ENCODE measurements at regions not wholly inside any gene's neighbourhood (a gene's known extent, or its start where the extent isn't known, plus 50 kb on each side); places are given as distances from the start of the nearest gene placed in this dataset.
A peak's percentile ranks its signal among the peaks of the same experiment; 100 is the strongest.

- CTCF ChIA-PET (ENCODE audit: low intra/inter-chr PET ratio, low total read pairs), result no interaction called here
- Histone ChIP-seq H2AFZ (ENCODE audit: low read length) (no peak overlapping the region), H3K4me3 (replicated peaks in 1 of 3; ENCODE audit: insufficient read depth in 1 of 3, low read depth in 2 of 3, low read length in 3 of 3) (no peak overlapping the region), H4K20me1 (ENCODE audit: insufficient read depth, low read length) (no peaks in the 10 kb centered on the region), H3K27me3 (ENCODE audit: control insufficient read depth in 1 of 2, insufficient read depth in 2 of 2, low read length in 2 of 2) (no peaks in the 10 kb centered on the region), H3K4me2 (ENCODE audit: low read depth, low read length) (no peak overlapping the region), H3K36me3 (replicated peaks in 1 of 2; ENCODE audit: control insufficient read depth in 1 of 2, insufficient read depth in 2 of 2, low read length in 2 of 2) (no peaks in the 10 kb centered on the region), H3K27ac (ENCODE audit: extremely low read length, insufficient read depth, low read length) (no peak overlapping the region), H3K9me3 (ENCODE audit: low read length) (peaks cover 73% of the 10 kb centered on the region), H3K4me1 (ENCODE audit: insufficient read depth, low read length) (no peaks in the 10 kb centered on the region), H3K9ac (ENCODE audit: insufficient read depth, low read depth, low read length) (no peak overlapping the region), H3K79me2 (ENCODE audit: insufficient read depth, low read length) (no peaks in the 10 kb centered on the region)
- no peak for ATAC-seq
- in situ Hi-C loops (cut with HindIII; ENCODE audit: extremely low pct_ligation_motif_present, low pct_unique_long_range_greater_than_20kb) (no loop called here), intact Hi-C loops (cut with micrococcal nuclease; ENCODE audit: unreplicated experiment) (no loop called here)
- POLR2A ChIA-PET, result no interaction called here
- TF ChIP-seq KLF11 (CRISPR knock-in tag; IDR thresholded peaks at IDR 0.05) (no peak), ZBTB46 (CRISPR knock-in tag; IDR thresholded peaks at IDR 0.05; ENCODE audit: borderline replicate concordance) (no peak), MNT (IDR thresholded peaks at IDR 0.05) (peak; percentile 58; the same call in 1 of the 2 replicates), ZNF276 (CRISPR knock-in tag; IDR thresholded peaks at IDR 0.05; ENCODE audit: low read depth) (no peak)
- no TSS peak for BruUV-seq (replicated peaks)
- DNase-seq (ENCODE audit: low spot score), result no peak
- WGBS (ENCODE audit: low lambda C conversion rate), result 85% methylated on average over 4 of the region's 4 CpGs
- FAIRE-seq, result no peak
Measured at GRCh38 chr14:98259881-98260280, 1012.1 kb downstream of the BCL11B start.

All from HepG2 (cell line).